Neuronal stem cell (in vitro differentiated cells): ENCODE measurements at regions not wholly inside any gene's neighbourhood (a gene's known extent, or its start where the extent isn't known, plus 50 kb on each side); places are given as distances from the start of the nearest gene placed in this dataset.
A peak's percentile ranks its signal among the peaks of the same experiment; 100 is the strongest.

Source experiments
- DNase-seq: peaks from one replicate; pipeline ENCODE4 v3.0.0-alpha.2; 2013; ENCODE audit warnings: low spot score
- H2AFZ ChIP-seq: one replicate; pipeline ENCODE4 v1.6.1; 2013; ENCODE audit warnings: mild to moderate bottlenecking, low read length, inconsistent platforms
- H2AK5ac ChIP-seq: 2 replicates; pipeline ENCODE4 v1.6.1; 2013; ENCODE audit warnings: low read depth, mild to moderate bottlenecking, inconsistent platforms, low read length, moderate library complexity, mixed read lengths
- H2BK120ac ChIP-seq: 2 replicates; pipeline ENCODE4 v1.6.1; 2013; ENCODE audit warnings: low read depth, mild to moderate bottlenecking, inconsistent platforms, low read length, moderate library complexity, mixed read lengths
- H2BK12ac ChIP-seq: one replicate; pipeline ENCODE4 v1.6.1; 2013; ENCODE audit warnings: low read length, inconsistent platforms
- H2BK15ac ChIP-seq: 2 replicates; pipeline ENCODE4 v1.6.1; 2013; ENCODE audit warnings: mild to moderate bottlenecking, low read length, inconsistent platforms, mixed read lengths
- H2BK5ac ChIP-seq: one replicate; pipeline ENCODE4 v1.6.1; 2013; ENCODE audit warnings: inconsistent platforms, mild to moderate bottlenecking, low read length, moderate library complexity
- H3K14ac ChIP-seq: one replicate; pipeline ENCODE4 v1.6.1; 2013; ENCODE audit warnings: low read length, inconsistent platforms
- H3K18ac ChIP-seq: 2 replicates; pipeline ENCODE4 v1.6.1; 2013; ENCODE audit warnings: low read length, inconsistent platforms
- H3K23ac ChIP-seq: 2 replicates; pipeline ENCODE4 v1.6.1; 2013; ENCODE audit warnings: low read depth, mild to moderate bottlenecking, mixed read lengths, low read length, inconsistent platforms; ENCODE audit not compliant: poor library complexity
- H3K27ac ChIP-seq: replicated peaks from 3 replicates; pipeline ENCODE4 v1.5.1; 2013; ENCODE audit warnings: low read length, inconsistent platforms
- H3K27me3 ChIP-seq, 3 experiments: 2 replicates each; pipeline ENCODE4 v1.6.1; 2013; ENCODE audit warnings: low read length in 3 of 3, mild to moderate bottlenecking in 2 of 3, inconsistent platforms in 1 of 3, low read depth in 1 of 3, mixed read lengths in 1 of 3, moderate library complexity in 1 of 3; ENCODE audit not compliant: control insufficient read depth in 3 of 3, insufficient read depth in 3 of 3
- H3K36me3 ChIP-seq, 2 donors: replicated peaks in 1 of 2; 2 replicates each; pipeline ENCODE4 v1.6.1; 2013; ENCODE audit warnings: low read length in 2 of 2; ENCODE audit not compliant: control insufficient read depth in 2 of 2, insufficient read depth in 2 of 2
- H3K4ac ChIP-seq: 2 replicates; pipeline ENCODE4 v1.6.1; 2013; ENCODE audit warnings: inconsistent platforms, mild to moderate bottlenecking, low read length, moderate library complexity
- H3K4me1 ChIP-seq, 2 donors: 1 replicate in 1 of 2; 2 replicates in 1 of 2; pipeline ENCODE4 v1.6.1; 2013; ENCODE audit warnings: low read length in 2 of 2, low read depth in 1 of 2; ENCODE audit not compliant: control insufficient read depth in 2 of 2, insufficient read depth in 1 of 2
- H3K4me2 ChIP-seq: one replicate; pipeline ENCODE4 v1.6.1; 2013; ENCODE audit warnings: mild to moderate bottlenecking, low read length, inconsistent platforms; ENCODE audit not compliant: insufficient read depth, poor library complexity, severe bottlenecking
- H3K4me3 ChIP-seq, 2 donors: 2 replicates each; pipeline ENCODE4 v1.5.1; 2013; ENCODE audit warnings: low read length in 2 of 2, mild to moderate bottlenecking in 2 of 2, inconsistent platforms in 1 of 2, moderate library complexity in 1 of 2
- H3K79me1 ChIP-seq: one replicate; pipeline ENCODE4 v1.6.1; 2013; ENCODE audit warnings: low read depth, mild to moderate bottlenecking, inconsistent platforms, low read length, moderate library complexity
- H3K9ac ChIP-seq: one replicate; pipeline ENCODE4 v1.6.1; 2013; ENCODE audit warnings: mild to moderate bottlenecking, low read depth, low read length, inconsistent platforms; ENCODE audit not compliant: poor library complexity
- H3K9me3 ChIP-seq, 2 donors: replicated peaks in 1 of 2; 2 replicates each; pipeline versions ENCODE3 to v1.6.1; 2013; ENCODE audit warnings: low read length in 2 of 2, mild to moderate bottlenecking in 2 of 2, inconsistent platforms in 1 of 2, low read depth in 1 of 2, mixed read lengths in 1 of 2, moderate library complexity in 1 of 2; ENCODE audit not compliant: control insufficient read depth in 2 of 2, insufficient read depth in 1 of 2
- H4K8ac ChIP-seq: one replicate; pipeline ENCODE4 v1.6.1; 2013; ENCODE audit warnings: low read depth, mild to moderate bottlenecking, inconsistent platforms, low read length, moderate library complexity
- H4K91ac ChIP-seq: one replicate; pipeline ENCODE4 v1.6.1; 2013; ENCODE audit warnings: low read length, low read depth, mild to moderate bottlenecking, inconsistent platforms; ENCODE audit not compliant: poor library complexity
- WGBS, 2 donors: extraction: QIAGEN DNeasy Blood & Tissue Kit; methylation state at CpG; one replicate each; pipeline ENCODE4 v1.1.7; 2013; ENCODE audit warnings: missing lambda C conversion rate in 2 of 2, mixed read lengths in 1 of 2; ENCODE audit not compliant: insufficient read length in 2 of 2, insufficient replicate concordance in 1 of 2; ENCODE audit errors: extremely low coverage in 2 of 2; 5-methylcytosine and 5-hydroxymethylcytosine counted together

GRCh38 chr21:24895885-24896734 lies 711.2 kb downstream of the MRPL39 start:
- no CpG with 5 or more reads among the region's 3 CpGs for WGBS, 2 donors
- Histone ChIP-seq H2BK120ac (no peak overlapping the region), H3K36me3 (no peaks in the 10 kb centered on the region)

GRCh38 chr21:24894324-24894723 lies 713.0 kb downstream of the MRPL39 start:
- no peak for DNase-seq
- Histone ChIP-seq H3K9me3 (no peaks in the 10 kb centered on the region), H3K4me1 (peaks cover 0 to 2% of the 10 kb centered on the region in 2 donors), H3K18ac (no peak overlapping the region), H3K79me1 (peaks cover 1% of the 10 kb centered on the region), H3K27ac (no peak overlapping the region), H3K36me3 (no peaks in the 10 kb centered on the region), H3K14ac (no peak overlapping the region), H3K27me3 (no peaks in the 10 kb centered on the region), H2AFZ (no peak overlapping the region), H2AK5ac (no peak overlapping the region), H2BK5ac (no peak overlapping the region), H2BK12ac (no peak overlapping the region), H3K4ac (no peak overlapping the region), H3K23ac (no peak overlapping the region), H3K4me3 (no peak overlapping the region), H2BK120ac (no peak overlapping the region), H3K9ac (no peak overlapping the region), H4K8ac (no peak overlapping the region), H2BK15ac (no peak overlapping the region), H3K4me2 (no peak overlapping the region), H4K91ac (no peak overlapping the region)
- no CpG with 5 or more reads among the region's 1 CpG for WGBS, 2 donors

More at GRCh38 chr21:24895885-24896734, 711.2 kb downstream of the MRPL39 start:
- Histone ChIP-seq H2AFZ (no peak overlapping the region), H3K4me2 (no peak overlapping the region), H3K4ac (no peak overlapping the region), H2BK12ac (no peak overlapping the region), H2BK15ac (no peak overlapping the region), H4K8ac (no peak overlapping the region), H3K9ac (no peak overlapping the region), H3K27ac (no peak overlapping the region), H3K9me3 (no peaks in the 10 kb centered on the region), H3K23ac (no peak overlapping the region), H2BK5ac (no peak overlapping the region), H3K79me1 (peaks cover 1% of the 10 kb centered on the region), H3K27me3 (no peaks in the 10 kb centered on the region), H2AK5ac (no peak overlapping the region), H4K91ac (no peak overlapping the region), H3K18ac (no peak overlapping the region), H3K4me3 (no peak overlapping the region), H3K14ac (no peak overlapping the region), H3K4me1 (peaks cover 0 to 2% of the 10 kb centered on the region in 2 donors)
- DNase-seq: peak; percentile 29

- no peak overlapping the region for H4K8ac ChIP-seq
- no peak for DNase-seq
- H2BK120ac ChIP-seq: no peak overlapping the region
- H3K4ac ChIP-seq: no peak overlapping the region
- H3K9me3 ChIP-seq: no peaks in the 10 kb centered on the region
- no peak overlapping the region for H3K4me2 ChIP-seq
- no peak overlapping the region for H3K27ac ChIP-seq
- H2AFZ ChIP-seq: no peak overlapping the region
- no peaks in the 10 kb centered on the region for H3K79me1 ChIP-seq
- no peak overlapping the region for H2AK5ac ChIP-seq
- H2BK12ac ChIP-seq: no peak overlapping the region
- no peak overlapping the region for H2BK5ac ChIP-seq
- H2BK15ac ChIP-seq: no peak overlapping the region
- no CpG with 5 or more reads among the region's 4 CpGs for WGBS, 2 donors
- H3K14ac ChIP-seq: no peak overlapping the region
- no peaks in the 10 kb centered on the region for H3K36me3 ChIP-seq
- H3K9ac ChIP-seq: no peak overlapping the region
- no peak overlapping the region for H3K4me3 ChIP-seq
- H3K4me1 ChIP-seq: no peaks in the 10 kb centered on the region
- no peak overlapping the region for H3K23ac ChIP-seq
- H3K18ac ChIP-seq: no peak overlapping the region
- no peak overlapping the region for H4K91ac ChIP-seq
- no peaks in the 10 kb centered on the region for H3K27me3 ChIP-seq
Observed at GRCh38 chr21:24890021-24890420, 717.3 kb downstream of the MRPL39 start.

- Histone ChIP-seq H3K4me1 (no peaks in the 10 kb centered on the region), H3K4me3 (no peak overlapping the region), H2BK15ac (no peak overlapping the region), H3K79me1 (no peaks in the 10 kb centered on the region), H2BK5ac (no peak overlapping the region), H3K23ac (no peak overlapping the region), H3K18ac (no peak overlapping the region), H3K36me3 (no peaks in the 10 kb centered on the region), H3K9ac (no peak overlapping the region), H3K4ac (no peak overlapping the region), H3K9me3 (no peaks in the 10 kb centered on the region), H2BK120ac (no peak overlapping the region), H3K14ac (no peak overlapping the region), H3K27me3 (no peaks in the 10 kb centered on the region), H2AK5ac (no peak overlapping the region), H4K8ac (no peak overlapping the region), H4K91ac (no peak overlapping the region), H2BK12ac (no peak overlapping the region), H3K4me2 (no peak overlapping the region), H3K27ac (no peak overlapping the region), H2AFZ (no peak overlapping the region)
- no peak for DNase-seq
- WGBS, 2 donors: no CpG with 5 or more reads among the region's 2 CpGs
Observed at GRCh38 chr21:24881506-24881905, 725.8 kb downstream of the MRPL39 start.
